Lung (tissue), 11 donors: ENCODE measurements at regions not wholly inside any gene's neighbourhood (a gene's known extent, or its start where the extent isn't known, plus 50 kb on each side); places are given as distances from the start of the nearest gene placed in this dataset.

Experiments
- ATAC-seq: fragments of 200-7000 bp; cut with Tn5 transposase; one replicate; pipeline ENCODE4 v1.9.1; 2020; ENCODE audit warnings: moderate number of reproducible peaks; ENCODE audit not compliant: insufficient read depth, low FRiP score
- DNase-seq, 3 donors: peaks; one replicate each; pipeline ENCODE4 v3.0.0-alpha.2; 2013 to 2017
- H3K27ac ChIP-seq, 2 donors: one replicate each; pipeline ENCODE4 v1.5.1; 2013; ENCODE audit warnings: mild to moderate bottlenecking in 2 of 2, moderate library complexity in 2 of 2, control low read depth in 1 of 2, inconsistent platforms in 1 of 2, low read depth in 1 of 2, low read length in 1 of 2
- H3K27me3 ChIP-seq, 3 donors: one replicate each; pipeline ENCODE4 v1.5.1; 2013; ENCODE audit warnings: low read length in 2 of 3; ENCODE audit not compliant: control insufficient read depth in 3 of 3, insufficient read depth in 3 of 3
- H3K36me3 ChIP-seq, 4 donors: one replicate each; pipeline ENCODE4 v1.5.1; 2013; ENCODE audit warnings: low read length in 4 of 4, mild to moderate bottlenecking in 1 of 4, moderate library complexity in 1 of 4; ENCODE audit not compliant: control insufficient read depth in 4 of 4, insufficient read depth in 4 of 4
- H3K4me1 ChIP-seq, 5 donors: one replicate each; pipeline ENCODE4 v1.5.1; 2013; ENCODE audit warnings: low read length in 5 of 5, mild to moderate bottlenecking in 2 of 5, moderate library complexity in 1 of 5; ENCODE audit not compliant: control insufficient read depth in 5 of 5, insufficient read depth in 5 of 5
- H3K4me3 ChIP-seq: one replicate; pipeline ENCODE4 v1.5.1; 2013; ENCODE audit warnings: mild to moderate bottlenecking, control low read depth, moderate library complexity
- H3K9ac ChIP-seq, 2 donors: one replicate each; pipeline ENCODE4 v1.5.1; 2013; ENCODE audit warnings: low read length in 2 of 2, control low read depth in 1 of 2; ENCODE audit not compliant: insufficient read depth in 1 of 2
- H3K9me3 ChIP-seq, 4 donors: one replicate each; pipeline ENCODE4 v1.5.1; 2013; ENCODE audit warnings: low read length in 3 of 4, mild to moderate bottlenecking in 1 of 4, moderate library complexity in 1 of 4; ENCODE audit not compliant: control insufficient read depth in 4 of 4, insufficient read depth in 3 of 4
- CTCF ChIP-seq: IDR thresholded peaks from 2 replicates; pipeline ENCODE4 v1.5.1; 2012; ENCODE audit warnings: mild to moderate bottlenecking; ENCODE audit errors: control extremely low read depth, extremely low read depth
- WGBS, 2 donors: extraction: QIAGEN DNeasy Blood & Tissue Kit; methylation state at CpG; one replicate each; pipeline ENCODE4 v1.1.7; 2013; 5-methylcytosine and 5-hydroxymethylcytosine counted together
- donor health status: control.
- donor health status: control.
- donor health status: Bipolar disorder and iron deficiency.
- donor health status: healthy.
- donor health status: DM: yes; HTN: yes; CAD: no.

GRCh38 chr3:194078045-194078821 is 57.7 kb upstream of the HES1 start:
- ATAC-seq (no peak), DNase-seq (no peak)
- H3K4me3 ChIP-seq, result no peak overlapping the region
- no peaks in the 10 kb centered on the region for H3K27me3 ChIP-seq
- peaks cover 0 to 38% (median 2%) of the 10 kb centered on the region in 5 donors for H3K4me1 ChIP-seq
- no peak for TF ChIP-seq CTCF
- no peaks in the 10 kb centered on the region for H3K36me3 ChIP-seq
- no peak overlapping the region for H3K27ac ChIP-seq
- H3K9me3 ChIP-seq, result no peaks in the 10 kb centered on the region
- H3K9ac ChIP-seq, result no peak overlapping the region
- 75 to 77% methylated on average over 8 of the region's 8 CpGs for WGBS, 2 donors

- Histone ChIP-seq H3K4me3 (no peak overlapping the region), H3K9me3 (no peaks in the 10 kb centered on the region), H3K27me3 (no peaks in the 10 kb centered on the region), H3K36me3 (no peaks in the 10 kb centered on the region), H3K9ac (no peak overlapping the region), H3K4me1 (peaks cover 0 to 40% (median 2%) of the 10 kb centered on the region in 5 donors), H3K27ac (no peak overlapping the region)
- peak in 1 of 3 donors; percentile 34 for DNase-seq
- ATAC-seq, result no peak
- TF ChIP-seq CTCF, result no peak
- WGBS, 2 donors, result 85% methylated on average over 14 of the region's 14 CpGs
Measured at GRCh38 chr3:194079702-194080172, 56.2 kb upstream of the HES1 start.

GRCh38 chr3:194080436-194080835 is 55.5 kb upstream of the HES1 start:
- H3K27ac ChIP-seq, result no peak overlapping the region
- H3K4me1 ChIP-seq, result peaks cover 0 to 40% (median 2%) of the 10 kb centered on the region in 5 donors
- no peak for DNase-seq
- H3K27me3 ChIP-seq, result no peaks in the 10 kb centered on the region
- no peaks in the 10 kb centered on the region for H3K36me3 ChIP-seq
- TF ChIP-seq CTCF, result no peak
- ATAC-seq, result no peak
- 73 to 84% methylated on average over 7 of the region's 7 CpGs for WGBS, 2 donors
- H3K4me3 ChIP-seq, result no peak overlapping the region
- H3K9me3 ChIP-seq, result no peaks in the 10 kb centered on the region
- H3K9ac ChIP-seq, result no peak overlapping the region
